GM10266 (cell line): ENCODE measurements at regions not wholly inside any gene's neighbourhood (a gene's known extent, or its start where the extent isn't known, plus 50 kb on each side); places are given as distances from the start of the nearest gene placed in this dataset.

Experiments used
- DNase-seq: peaks from one replicate; pipeline ENCODE4 v3.0.0; 2012; ENCODE audit errors: extremely low spot score
- TF ChIP-seq, protein P1 (sequence below): IDR thresholded peaks from 2 replicates; pipeline ENCODE4 v1.5.1; 2012; ENCODE audit warnings: mild to moderate bottlenecking, low read depth; ENCODE audit not compliant: control insufficient read depth, insufficient read depth; ENCODE audit errors: missing control alignments

DNA sequence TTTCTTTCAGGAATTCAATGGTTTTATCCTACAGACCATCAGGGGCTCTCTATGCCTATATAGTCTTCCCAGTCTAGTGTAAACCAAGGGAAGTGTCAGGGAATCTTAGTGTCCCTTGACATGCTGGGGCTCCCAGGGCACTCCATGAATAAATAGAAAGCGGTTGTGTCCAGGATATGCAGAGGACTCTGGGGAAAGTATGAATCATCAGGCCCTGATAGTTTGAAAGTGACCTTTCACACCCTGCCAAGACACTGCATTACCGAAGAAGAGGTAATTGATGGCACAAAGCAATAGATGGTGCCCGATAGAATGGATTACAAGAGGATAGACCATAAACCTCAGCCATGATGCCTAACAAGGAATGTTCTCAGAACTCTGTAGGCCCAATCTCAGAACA lies 163.3 kb upstream of the DAPK1 start:
- TF ChIP-seq, protein P1, sequence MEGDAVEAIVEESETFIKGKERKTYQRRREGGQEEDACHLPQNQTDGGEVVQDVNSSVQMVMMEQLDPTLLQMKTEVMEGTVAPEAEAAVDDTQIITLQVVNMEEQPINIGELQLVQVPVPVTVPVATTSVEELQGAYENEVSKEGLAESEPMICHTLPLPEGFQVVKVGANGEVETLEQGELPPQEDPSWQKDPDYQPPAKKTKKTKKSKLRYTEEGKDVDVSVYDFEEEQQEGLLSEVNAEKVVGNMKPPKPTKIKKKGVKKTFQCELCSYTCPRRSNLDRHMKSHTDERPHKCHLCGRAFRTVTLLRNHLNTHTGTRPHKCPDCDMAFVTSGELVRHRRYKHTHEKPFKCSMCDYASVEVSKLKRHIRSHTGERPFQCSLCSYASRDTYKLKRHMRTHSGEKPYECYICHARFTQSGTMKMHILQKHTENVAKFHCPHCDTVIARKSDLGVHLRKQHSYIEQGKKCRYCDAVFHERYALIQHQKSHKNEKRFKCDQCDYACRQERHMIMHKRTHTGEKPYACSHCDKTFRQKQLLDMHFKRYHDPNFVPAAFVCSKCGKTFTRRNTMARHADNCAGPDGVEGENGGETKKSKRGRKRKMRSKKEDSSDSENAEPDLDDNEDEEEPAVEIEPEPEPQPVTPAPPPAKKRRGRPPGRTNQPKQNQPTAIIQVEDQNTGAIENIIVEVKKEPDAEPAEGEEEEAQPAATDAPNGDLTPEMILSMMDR: no peak
- no peak for DNase-seq

DNA sequence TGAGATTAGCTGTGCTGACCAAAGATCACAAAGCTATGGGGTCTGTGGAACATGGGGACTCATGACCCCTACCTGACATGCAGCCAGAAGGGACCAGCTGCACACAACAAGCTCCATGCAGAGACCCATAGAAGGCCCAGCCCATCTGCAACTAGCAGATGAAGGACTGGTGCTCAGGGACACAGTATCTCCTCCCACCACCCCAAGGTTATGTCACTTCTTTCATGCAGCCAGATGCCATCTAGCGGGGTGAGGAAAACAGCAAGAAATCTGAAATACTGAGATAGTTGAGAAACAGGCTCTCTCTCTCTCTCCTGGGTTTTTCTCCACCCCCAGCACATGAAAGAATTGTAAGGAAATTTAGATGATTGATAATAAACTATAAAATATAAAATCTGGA lies 161.3 kb upstream of the DAPK1 start:
- no peak for DNase-seq
- TF ChIP-seq, protein P1: peak; percentile 31

DNA sequence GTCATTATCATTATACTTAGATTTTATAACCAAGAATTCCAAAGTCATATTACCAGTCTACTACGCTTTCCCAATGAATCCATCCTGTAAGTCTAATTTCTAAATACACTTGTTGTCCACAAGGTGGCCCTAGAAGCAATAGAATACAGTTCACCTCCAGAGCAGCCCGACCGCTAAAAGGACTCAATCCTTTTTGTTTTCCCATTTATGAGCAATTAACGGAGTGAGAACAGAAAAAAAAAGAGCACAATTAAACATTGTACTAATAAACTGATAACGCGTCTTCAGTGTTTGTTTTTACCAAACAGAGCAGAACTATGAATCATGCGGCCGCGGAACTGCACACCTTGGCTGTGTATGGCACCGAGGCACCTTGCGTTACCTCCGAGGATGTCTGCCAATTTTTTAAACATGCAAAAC lies 160.7 kb upstream of the DAPK1 start:
- DNase-seq: peak; percentile 27
- TF ChIP-seq, protein P1: peak; percentile 53

DNA sequence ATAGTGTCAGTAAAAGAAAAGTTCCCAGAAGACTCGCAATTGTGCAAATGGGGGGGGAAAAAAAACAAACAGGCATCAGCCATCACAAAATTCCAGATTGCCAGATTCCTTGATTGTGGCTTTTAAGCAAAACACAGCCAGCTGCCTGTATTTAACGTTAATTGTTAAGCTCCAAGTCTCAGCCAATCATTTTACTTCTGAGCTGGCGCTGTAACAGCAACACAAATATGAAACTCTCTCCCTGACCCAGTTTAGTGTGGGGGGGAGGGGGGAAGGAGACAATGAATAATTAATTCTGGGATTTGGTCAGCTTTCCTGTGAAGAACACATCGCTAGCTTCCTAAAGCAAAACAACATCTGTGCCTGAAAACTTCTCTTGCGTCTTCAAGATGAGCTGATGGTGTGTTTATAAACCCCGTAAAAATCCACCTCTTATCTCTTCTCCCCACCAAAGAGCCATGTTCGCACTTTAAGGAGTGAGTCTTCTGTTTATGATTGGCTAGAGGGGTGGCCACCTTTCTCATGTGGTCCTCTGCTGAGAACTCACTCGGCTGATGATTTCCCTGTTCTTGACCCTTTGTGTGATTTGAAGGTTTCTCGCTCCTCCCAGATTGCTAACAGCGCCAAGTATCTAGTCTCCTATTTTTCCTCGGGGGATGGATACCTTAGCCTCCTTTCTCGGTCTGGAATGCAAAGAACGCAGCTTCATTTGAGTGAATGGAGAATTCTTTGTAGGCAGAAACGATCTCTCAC lies 160.2 kb upstream of the DAPK1 start:
- DNase-seq: no peak

DNA sequence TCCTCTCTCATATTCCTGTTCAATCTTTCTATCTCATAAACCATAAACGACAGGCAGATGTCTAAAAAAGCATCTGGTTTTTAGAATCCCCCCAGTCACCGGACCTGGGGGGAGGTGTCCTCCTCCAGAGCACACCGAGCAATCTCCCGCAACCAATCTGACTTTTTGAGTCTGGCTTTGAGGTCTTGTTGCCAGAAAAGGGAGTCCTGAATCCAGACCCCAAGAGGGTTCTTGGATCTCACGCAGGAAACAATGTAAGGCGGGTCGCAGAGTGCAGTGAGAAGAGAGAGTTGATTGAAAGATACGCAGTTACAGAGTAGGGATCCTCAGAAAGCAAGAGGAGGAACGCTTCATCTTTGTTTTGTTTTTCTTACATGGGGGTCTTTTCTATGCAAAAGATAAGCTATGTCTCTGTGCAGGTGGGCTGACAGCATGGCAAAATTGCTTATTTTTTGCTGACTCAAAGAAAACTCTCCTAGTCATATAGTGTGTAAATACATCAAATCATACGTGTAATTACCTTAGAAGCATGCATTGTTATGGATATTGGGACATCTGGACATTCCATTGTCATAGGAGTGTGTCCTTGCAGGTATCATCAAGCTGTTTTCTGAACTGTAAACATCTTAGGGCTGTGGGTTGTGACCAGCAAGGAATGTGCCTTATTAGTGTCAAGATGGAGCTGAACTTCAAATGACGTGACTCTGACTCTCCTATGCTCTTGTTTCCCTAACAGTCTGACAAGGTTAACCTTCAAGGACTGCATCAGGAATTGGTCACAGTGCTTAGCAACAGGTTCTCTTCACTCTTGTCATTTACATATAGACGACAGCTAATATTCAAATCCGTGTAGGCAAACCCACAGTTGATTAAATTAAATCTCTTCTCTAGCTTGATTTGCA lies 159.3 kb upstream of the DAPK1 start:
- no peak for DNase-seq
- TF ChIP-seq, protein P1: no peak

More for the DNA sequence above, 160.2 kb upstream of the DAPK1 start:
- TF ChIP-seq, protein P1: no peak

DNA sequence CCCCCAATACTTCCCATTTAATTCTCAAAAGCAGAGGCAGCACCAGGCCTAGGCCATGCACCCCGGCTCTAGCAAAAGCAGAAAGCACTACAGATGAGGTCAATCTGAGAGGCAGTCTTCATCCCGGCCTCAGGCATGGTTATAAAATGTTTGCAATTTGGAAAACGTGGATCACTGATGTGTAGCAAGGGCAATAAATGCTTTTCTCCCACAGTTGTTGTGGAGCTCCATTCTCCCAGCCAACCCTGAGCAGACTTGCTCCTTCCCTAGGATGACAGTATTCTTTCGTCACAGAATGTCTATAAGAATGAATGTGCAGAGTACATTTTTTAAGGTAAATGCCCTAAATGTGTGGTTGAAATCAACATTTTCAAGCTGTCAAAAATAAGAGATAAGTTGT lies 157.3 kb upstream of the DAPK1 start:
- DNase-seq: no peak
- TF ChIP-seq, protein P1: no peak
